ENCODE measurements at regions not wholly inside any gene's neighbourhood (a gene's known extent, or its start where the extent isn't known, plus 50 kb on each side); places are given as distances from the start of the nearest gene placed in this dataset.

DNA sequence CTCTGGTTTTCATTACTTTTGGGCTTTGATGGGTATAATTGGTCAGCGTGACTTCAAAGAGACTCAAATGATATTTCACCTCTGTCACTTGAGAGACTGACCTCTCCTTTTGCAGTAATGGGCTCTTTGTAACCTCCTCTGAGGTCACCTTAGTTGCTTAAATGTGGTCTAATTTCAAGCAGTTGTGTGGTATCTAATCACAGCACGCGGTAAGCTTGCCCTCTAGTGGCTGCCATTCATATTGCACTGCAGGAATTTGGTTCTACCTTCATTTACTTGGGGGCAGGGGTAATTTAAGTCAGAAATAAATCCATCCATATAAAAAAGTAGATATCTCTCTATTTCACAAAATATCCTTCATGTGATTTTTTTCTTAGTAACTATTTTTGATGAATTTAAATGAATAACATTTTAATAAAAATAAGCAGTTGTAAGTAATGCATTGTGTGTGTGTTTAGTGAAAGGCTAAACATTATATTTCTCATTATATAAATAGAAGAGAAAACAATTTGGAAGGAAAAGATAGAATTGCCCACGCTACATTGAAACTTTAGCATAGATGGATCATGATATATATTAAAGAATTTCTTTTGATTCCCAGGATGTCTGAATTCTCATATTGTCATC is 55.0 kb upstream of the ANO3 start:
- TF ChIP-seq, protein P1, sequence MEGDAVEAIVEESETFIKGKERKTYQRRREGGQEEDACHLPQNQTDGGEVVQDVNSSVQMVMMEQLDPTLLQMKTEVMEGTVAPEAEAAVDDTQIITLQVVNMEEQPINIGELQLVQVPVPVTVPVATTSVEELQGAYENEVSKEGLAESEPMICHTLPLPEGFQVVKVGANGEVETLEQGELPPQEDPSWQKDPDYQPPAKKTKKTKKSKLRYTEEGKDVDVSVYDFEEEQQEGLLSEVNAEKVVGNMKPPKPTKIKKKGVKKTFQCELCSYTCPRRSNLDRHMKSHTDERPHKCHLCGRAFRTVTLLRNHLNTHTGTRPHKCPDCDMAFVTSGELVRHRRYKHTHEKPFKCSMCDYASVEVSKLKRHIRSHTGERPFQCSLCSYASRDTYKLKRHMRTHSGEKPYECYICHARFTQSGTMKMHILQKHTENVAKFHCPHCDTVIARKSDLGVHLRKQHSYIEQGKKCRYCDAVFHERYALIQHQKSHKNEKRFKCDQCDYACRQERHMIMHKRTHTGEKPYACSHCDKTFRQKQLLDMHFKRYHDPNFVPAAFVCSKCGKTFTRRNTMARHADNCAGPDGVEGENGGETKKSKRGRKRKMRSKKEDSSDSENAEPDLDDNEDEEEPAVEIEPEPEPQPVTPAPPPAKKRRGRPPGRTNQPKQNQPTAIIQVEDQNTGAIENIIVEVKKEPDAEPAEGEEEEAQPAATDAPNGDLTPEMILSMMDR (IDR thresholded peaks at IDR 0.05): peak; percentile 87 to 93 (median 92)
- TF ChIP-seq POLR2A (IDR thresholded peaks at IDR 0.05): no peak
